HG03095 (cell line): ENCODE measurements at regions not wholly inside any gene's neighbourhood (a gene's known extent, or its start where the extent isn't known, plus 50 kb on each side); places are given as distances from the start of the nearest gene placed in this dataset.
"Not testable (repeated sequence)": the region's sequence is repeated elsewhere in the genome, so short reads cannot be mapped to it uniquely, and the experiment has no call there.

Experiments
- ATAC-seq: cut with Tn5 transposase; IDR thresholded peaks from one replicate; pipeline ENCODE4 v1.9.1; 2021; ENCODE audit warnings: moderate library complexity; ENCODE audit not compliant: unreplicated experiment

- ATAC-seq = not testable (repeated sequence)
Measured at GRCh38 chr16:29186306-29187220, 201.7 kb downstream of the LAT start.

GRCh38 chr16:29185872-29186271 is 201.0 kb downstream of the LAT start:
- ATAC-seq = not testable (repeated sequence)

GRCh38 chr16:29184738-29185438 is 200.0 kb downstream of the LAT start:
- ATAC-seq = not testable (repeated sequence)

- ATAC-seq = not testable (repeated sequence)
Measured at GRCh38 chr16:29182940-29183868, 198.4 kb downstream of the LAT start.

- no peak for ATAC-seq
Measured at GRCh38 chr16:29182501-29182900, 197.6 kb downstream of the LAT start.

- not testable (repeated sequence) for ATAC-seq
Measured at GRCh38 chr16:29181921-29182411, 197.1 kb downstream of the LAT start.

- not testable (repeated sequence) for ATAC-seq
Measured at GRCh38 chr16:29181254-29181780, 196.5 kb downstream of the LAT start.

- not testable (repeated sequence) for ATAC-seq
Measured at GRCh38 chr16:29180206-29180600, 195.4 kb downstream of the LAT start.

GRCh38 chr16:29179401-29180205 is 194.8 kb downstream of the LAT start:
- not testable (repeated sequence) for ATAC-seq

- not testable (repeated sequence) for ATAC-seq
Measured at GRCh38 chr16:29177888-29178726, 193.3 kb downstream of the LAT start.

- not testable (repeated sequence) for ATAC-seq
Measured at GRCh38 chr16:29177203-29177887, 192.5 kb downstream of the LAT start.

GRCh38 chr16:29176822-29177202 is 192.0 kb downstream of the LAT start:
- ATAC-seq = not testable (repeated sequence)

GRCh38 chr16:29176154-29176470 is 191.3 kb downstream of the LAT start:
- ATAC-seq = not testable (repeated sequence)

- not testable (repeated sequence) for ATAC-seq
Measured at GRCh38 chr16:29175411-29176153, 190.7 kb downstream of the LAT start.

- ATAC-seq = not testable (repeated sequence)
Measured at GRCh38 chr16:29173371-29174305, 188.8 kb downstream of the LAT start.

- not testable (repeated sequence) for ATAC-seq
Measured at GRCh38 chr16:29172098-29172724, 187.4 kb downstream of the LAT start.
